ENCODE measurements at regions not wholly inside any gene's neighbourhood (a gene's known extent, or its start where the extent isn't known, plus 50 kb on each side); places are given as distances from the start of the nearest gene placed in this dataset.
"Not testable (repeated sequence)": the region's sequence is repeated elsewhere in the genome, so short reads cannot be mapped to it uniquely, and the experiment has no call there.

- DNase-seq, result no peak
Measured at GRCh38 chr7:101712652-101713051, 83.6 kb upstream of the MYL10 start.

- DNase-seq, result no peak
Measured at GRCh38 chr7:101714097-101714496, 85.0 kb upstream of the MYL10 start.

- no peak for DNase-seq
Measured at GRCh38 chr7:101717628-101718357, 88.7 kb upstream of the MYL10 start.

GRCh38 chr7:101718363-101719122 lies 89.4 kb upstream of the MYL10 start:
- DNase-seq, result no peak

- no peak for DNase-seq
Measured at GRCh38 chr7:101719123-101719470, 90.0 kb upstream of the MYL10 start.

GRCh38 chr7:101720324-101720723 lies 91.2 kb upstream of the MYL10 start:
- no peak for DNase-seq

- no peak for DNase-seq
Measured at GRCh38 chr7:101722247-101722646, 93.2 kb upstream of the MYL10 start.

- no peak for DNase-seq
Measured at GRCh38 chr7:101723835-101724234, 93.6 kb upstream of the CUX1 start.

- DNase-seq, result no peak
Measured at GRCh38 chr7:101724957-101725356, 92.5 kb upstream of the CUX1 start.

- no peak for DNase-seq
Measured at GRCh38 chr7:101725921-101726320, 91.5 kb upstream of the CUX1 start.

GRCh38 chr7:101727184-101727583 lies 90.2 kb upstream of the CUX1 start:
- no peak for DNase-seq

GRCh38 chr7:101728128-101728527 lies 89.3 kb upstream of the CUX1 start:
- no peak for DNase-seq

GRCh38 chr7:101728873-101729240 lies 88.6 kb upstream of the CUX1 start:
- not testable (repeated sequence) for DNase-seq

GRCh38 chr7:101729241-101729883 lies 88.1 kb upstream of the CUX1 start:
- DNase-seq, result no peak

GRCh38 chr7:101731502-101732084 lies 85.8 kb upstream of the CUX1 start:
- DNase-seq, result no peak

- peak; percentile 19 for DNase-seq
Measured at GRCh38 chr7:101733713-101734475, 83.5 kb upstream of the CUX1 start.

- DNase-seq, result no peak
Measured at GRCh38 chr7:101736084-101736483, 81.3 kb upstream of the CUX1 start.

GRCh38 chr7:101739775-101740398 lies 77.5 kb upstream of the CUX1 start:
- peak; percentile 28 for DNase-seq

GRCh38 chr7:101740981-101741725 lies 76.3 kb upstream of the CUX1 start:
- DNase-seq, result no peak

GRCh38 chr7:101743241-101743994 lies 74.0 kb upstream of the CUX1 start:
- DNase-seq, result no peak

GRCh38 chr7:101743995-101744360 lies 73.4 kb upstream of the CUX1 start:
- no peak for DNase-seq

Measured in SHP77 treated with DMSO at 0.1 percent for 48 hours (cell line).